HG02571 (cell line): ENCODE measurements at regions not wholly inside any gene's neighbourhood (a gene's known extent, or its start where the extent isn't known, plus 50 kb on each side); places are given as distances from the start of the nearest gene placed in this dataset.
A peak's percentile ranks its signal among the peaks of the same experiment; 100 is the strongest.

Experiments used
- ATAC-seq: cut with Tn5 transposase; IDR thresholded peaks from one replicate; pipeline ENCODE4 v1.9.1; 2021; ENCODE audit warnings: mild to moderate bottlenecking, moderate library complexity; ENCODE audit not compliant: unreplicated experiment

GRCh38 chr14:44029933-44030332 is 477.1 kb downstream of the FSCB start:
- ATAC-seq = no peak

DNA sequence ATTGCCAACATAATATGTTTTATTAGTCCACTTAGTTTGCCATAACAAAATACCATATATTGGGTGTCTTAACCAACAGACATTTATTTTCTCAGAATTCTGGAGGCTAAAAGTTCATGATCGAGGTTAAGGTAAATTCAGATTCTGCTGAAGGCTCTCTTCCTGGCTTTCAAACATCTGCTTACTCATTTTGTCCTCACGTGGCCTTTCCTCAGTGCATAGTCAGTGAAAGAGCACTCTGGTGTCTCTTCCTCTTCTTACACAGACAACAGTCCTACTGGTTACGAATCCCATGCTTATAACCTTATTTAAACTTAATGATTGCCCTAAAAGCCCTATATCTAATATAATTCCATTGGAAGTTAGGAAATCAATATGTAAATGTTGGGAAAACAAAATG is 479.7 kb downstream of the FSCB start:
- ATAC-seq = no peak

- ATAC-seq = no peak
Observed at GRCh38 chr14:44010595-44010994, 496.5 kb downstream of the FSCB start.

DNA sequence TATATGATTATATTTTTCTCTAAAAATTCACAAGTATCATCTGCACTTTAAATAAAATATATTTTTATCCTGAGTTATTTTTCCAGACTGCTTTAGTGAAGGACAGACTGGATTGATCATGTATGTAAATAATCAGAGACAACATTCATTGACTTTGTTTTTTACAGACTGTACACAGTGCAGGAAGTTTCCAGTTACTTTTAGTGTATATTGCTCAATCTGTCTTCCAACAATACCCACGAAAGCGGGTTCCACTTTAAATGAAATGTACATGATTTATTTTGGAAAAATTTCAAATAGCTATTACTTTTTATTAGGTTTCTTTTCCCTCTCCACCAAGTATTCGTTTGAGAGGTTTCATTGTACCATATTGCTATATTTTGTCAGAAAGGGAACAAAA is 497.0 kb downstream of the FSCB start:
- no peak for ATAC-seq

DNA sequence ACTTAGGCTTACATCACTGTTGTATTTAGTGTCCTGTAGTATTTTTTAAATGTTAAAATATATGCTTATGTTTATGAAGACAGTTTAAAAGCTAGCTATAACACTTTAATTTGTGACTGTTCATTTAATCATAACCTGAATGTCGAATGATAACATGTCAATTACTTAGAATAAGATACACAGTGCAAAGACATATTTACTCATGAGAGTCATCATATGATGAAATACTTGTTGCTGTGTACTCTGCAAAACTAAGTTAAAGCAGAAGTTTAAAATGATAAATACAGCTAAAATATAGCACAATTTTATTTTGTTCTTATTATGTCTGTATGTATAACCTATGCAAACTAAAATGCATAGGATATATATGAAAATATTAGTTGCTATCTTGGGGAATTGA is 497.4 kb downstream of the FSCB start:
- ATAC-seq = no peak

DNA sequence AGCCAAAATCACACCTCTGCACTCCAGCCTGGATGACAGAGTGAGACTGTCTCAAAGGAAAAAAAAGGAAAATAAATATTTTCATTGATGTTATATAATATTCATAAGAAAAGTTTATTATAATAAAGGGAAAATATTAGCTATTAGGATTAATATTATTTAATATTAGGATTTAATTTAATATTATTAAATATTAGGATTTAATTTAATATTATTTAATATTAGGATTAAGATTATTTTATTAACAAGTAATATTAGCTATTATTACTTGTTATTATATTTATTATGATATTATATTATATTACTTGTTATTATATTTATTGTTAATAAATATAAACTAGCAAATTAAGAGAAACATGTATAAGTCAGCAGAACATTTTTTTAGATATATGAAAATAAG is 518.1 kb downstream of the FSCB start:
- no peak for ATAC-seq

- no peak for ATAC-seq
Observed at GRCh38 chr14:43983721-43984120, 523.4 kb downstream of the FSCB start.

DNA sequence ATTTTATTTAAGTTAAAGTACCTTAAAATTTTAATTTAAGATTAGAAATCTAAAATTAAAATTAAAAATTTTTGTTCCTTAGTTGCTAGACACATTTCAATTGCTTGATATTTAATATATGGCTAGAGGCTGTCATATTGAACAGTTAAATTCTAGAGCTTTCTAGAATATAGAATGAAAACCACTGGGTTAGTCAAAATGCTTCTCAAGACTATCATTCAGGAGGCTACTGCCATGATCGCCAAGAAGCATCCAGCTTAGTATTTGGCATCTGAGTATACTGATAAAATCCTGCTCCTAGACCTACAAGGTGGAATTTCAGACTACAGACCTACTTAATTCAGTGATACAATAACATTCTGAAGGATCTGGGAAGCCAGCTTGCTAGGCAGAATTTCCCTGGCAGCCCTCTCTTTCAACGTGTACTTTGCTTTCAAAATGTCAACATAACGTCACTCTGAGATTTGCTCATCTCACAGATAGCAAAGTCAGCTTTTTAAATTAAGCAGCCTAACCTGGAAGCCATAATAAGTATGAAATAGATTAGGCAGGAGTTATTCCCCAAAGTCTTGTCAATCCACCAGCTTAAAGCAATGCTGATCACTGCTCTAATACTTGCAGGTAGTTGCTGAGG is 525.8 kb downstream of the FSCB start:
- no peak for ATAC-seq

GRCh38 chr14:43956741-43957140 is 550.3 kb downstream of the FSCB start:
- ATAC-seq = no peak

DNA sequence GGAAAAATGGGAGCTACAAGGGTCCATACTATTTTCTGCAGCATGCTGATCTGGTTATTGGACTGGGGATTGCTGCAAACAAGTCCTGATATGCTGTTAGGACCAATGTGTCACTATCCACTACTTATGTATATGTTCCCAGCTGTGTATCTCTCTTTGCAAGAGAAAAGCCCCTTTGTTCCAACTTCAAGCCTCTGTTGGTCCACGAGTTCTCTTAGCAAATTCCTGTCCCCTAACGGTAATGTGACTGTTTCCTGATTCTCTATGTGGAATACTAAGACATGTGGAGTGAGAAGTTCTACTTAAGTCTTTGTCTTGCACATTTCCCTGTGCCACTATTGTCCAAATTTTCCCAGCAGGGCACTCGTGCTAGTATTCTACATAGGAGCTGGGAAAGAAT is 557.7 kb downstream of the FSCB start:
- no peak for ATAC-seq

- no peak for ATAC-seq
Observed at GRCh38 chr14:43939836-43940235, 567.2 kb downstream of the FSCB start.

DNA sequence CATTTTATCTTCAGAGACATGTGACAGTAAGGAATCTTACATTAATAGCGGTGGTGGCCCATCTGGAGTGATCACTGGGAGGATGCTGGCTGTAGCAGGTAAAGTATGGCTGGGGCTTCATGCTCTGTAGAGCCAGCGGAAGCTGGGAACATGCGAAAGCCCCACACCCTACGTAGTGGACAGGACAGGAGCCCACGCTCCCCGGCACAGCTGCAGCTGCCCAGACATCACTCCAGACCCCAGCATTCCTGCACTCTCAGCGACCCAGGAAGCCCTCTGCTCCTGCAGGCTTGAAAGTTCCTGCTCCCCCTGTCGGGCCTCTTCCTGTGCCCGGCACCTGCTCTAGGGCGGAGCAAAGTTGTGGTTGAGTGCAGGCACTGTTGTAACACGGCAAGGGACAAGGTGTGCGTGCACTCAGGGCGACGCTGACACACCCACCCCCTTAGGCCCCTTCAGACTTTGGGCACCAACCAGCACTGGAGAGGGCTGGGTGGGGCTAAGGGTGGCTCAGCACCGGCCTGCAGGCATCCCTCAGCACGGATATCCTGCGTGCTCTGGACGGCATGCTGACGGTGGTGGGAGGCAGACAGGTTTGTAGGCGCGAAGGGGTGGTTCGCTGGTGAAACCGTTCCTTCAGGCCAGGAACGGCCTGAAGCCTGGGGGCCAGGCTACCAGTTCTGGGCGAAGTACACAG is 568.3 kb downstream of the FSCB start:
- ATAC-seq = no peak

- ATAC-seq = no peak
Observed at GRCh38 chr14:43937001-43937400, 570.1 kb downstream of the FSCB start.

DNA sequence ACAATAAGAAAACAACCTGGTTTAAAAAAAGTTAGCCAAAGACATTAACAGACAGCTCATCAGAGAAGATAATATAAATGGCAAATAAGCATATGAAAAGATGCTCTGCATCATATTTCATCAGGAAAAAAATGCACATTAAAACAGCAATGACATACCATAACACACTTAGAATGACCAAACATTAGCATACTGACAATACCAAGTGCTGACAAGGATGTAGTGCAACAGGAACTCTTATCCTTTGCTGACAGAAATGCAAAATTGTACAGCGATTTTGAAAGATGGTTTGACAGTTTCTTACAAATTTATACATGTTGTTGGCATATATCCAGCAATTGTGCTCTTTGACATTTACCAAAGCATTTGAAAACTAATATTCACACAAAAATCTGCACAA is 573.0 kb downstream of the FSCB start:
- no peak for ATAC-seq

- no peak for ATAC-seq
Observed at GRCh38 chr14:43914041-43914693, 592.9 kb downstream of the FSCB start.

- no peak for ATAC-seq
Observed at GRCh38 chr14:43903209-43903608, 603.9 kb downstream of the FSCB start.

DNA sequence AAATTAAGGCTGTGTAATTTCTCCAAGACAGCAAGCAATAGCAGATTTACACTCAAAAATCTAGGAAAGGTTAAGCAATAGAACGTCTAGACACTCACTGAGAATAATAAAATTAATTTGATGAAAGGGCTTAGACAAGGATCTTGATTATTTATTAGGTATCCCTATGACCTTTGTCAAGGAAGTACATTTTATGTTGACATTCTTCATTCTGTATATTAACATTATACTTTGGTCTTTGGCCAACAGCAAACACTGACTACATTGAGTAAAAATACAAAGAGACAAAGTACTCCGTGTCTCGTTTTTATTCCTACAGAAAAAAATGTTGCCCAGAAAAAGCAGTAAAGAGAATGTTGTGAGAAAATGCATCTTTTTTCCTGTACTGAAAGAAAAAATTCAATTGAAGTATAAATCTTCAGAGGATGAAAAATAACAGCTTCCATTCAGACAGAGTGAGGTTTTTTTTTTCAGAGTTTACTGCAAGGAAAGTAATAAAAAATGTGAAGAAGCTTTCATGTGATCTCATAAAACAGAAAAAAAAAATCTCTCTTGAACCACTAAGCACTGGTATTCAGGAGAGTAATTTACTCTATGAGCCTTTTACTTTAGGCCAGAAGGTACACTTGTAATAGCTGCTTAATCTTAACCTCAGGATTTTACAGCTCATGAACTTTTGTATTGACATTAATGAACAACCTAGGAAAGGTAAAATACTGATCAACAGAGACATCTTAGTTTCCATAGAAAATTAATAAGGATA is 605.0 kb downstream of the FSCB start:
- ATAC-seq = no peak

DNA sequence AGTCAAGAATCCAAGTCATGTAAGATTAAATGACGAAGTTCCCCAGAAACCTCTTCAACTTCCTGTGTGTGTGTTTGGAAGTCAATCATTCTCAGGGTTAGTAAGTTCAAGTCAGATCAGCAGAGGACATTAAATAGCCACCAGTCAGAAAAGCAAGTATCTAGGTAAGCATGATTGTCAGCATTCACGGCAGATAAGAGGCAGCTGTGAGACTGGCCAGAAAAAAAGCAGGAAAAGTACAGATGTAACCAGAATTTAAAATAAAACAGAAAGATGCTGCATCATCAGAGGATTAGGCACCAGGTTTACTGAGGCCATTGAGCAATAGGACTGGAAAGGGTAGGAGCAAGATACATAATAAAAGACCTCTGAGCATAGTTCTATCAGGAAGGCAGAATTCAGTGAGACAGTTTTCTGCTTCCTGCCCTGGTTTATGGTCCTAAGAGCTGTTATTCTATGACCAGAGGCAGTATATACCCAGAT is 606.9 kb downstream of the FSCB start:
- no peak for ATAC-seq

DNA sequence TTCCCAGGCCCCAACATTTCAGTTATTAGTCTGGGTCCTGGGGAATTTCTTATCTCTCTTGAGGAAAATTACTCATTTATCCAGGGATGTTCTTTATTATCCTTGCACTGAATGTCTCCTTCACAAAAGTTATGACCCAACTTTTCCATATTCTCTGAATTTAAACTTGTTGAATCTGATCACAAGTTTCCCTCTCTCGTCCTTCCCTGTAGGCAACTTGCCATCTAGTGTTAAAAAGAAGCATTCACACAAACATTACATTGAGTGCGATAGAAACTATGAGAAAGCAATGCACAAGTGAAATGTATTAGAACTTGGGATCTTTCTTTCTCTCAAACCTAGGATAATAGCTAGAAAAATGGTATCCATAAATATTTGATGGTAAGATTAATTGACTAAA is 608.4 kb downstream of the FSCB start:
- ATAC-seq = no peak

DNA sequence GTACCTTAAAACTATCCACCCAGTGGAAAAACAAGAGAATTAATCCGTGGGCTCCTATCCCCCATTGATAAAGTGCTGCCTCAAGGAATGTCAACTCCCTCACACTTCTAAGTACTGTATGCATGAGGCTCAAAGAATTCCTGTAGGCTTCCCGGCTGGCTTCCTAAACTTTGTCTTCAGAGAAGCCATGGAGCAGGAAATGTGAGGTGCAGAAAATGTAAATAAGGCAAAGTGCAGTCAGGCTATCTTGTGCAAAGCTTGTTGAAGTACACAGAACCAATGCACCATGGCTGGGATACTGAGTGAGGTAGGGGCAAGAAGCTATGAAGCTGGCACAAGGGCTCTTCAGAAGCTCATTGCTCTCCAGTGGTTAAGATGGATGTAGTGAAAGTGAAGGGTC is 611.0 kb downstream of the FSCB start:
- ATAC-seq = no peak

- ATAC-seq = peak; percentile 76
Observed at GRCh38 chr14:43894534-43894933, 612.5 kb downstream of the FSCB start.

- ATAC-seq = no peak
Observed at GRCh38 chr14:43887523-43887922, 619.6 kb downstream of the FSCB start.
